Mesodermal cell (in vitro differentiated cells): ENCODE measurements at regions not wholly inside any gene's neighbourhood (a gene's known extent, or its start where the extent isn't known, plus 50 kb on each side); places are given as distances from the start of the nearest gene placed in this dataset.

Experiments
- H3K27ac ChIP-seq: 2 replicates; pipeline ENCODE4 v1.7.0; 2013; ENCODE audit warnings: mild to moderate bottlenecking, low read depth, low read length, moderate library complexity; ENCODE audit not compliant: severe bottlenecking
- H3K36me3 ChIP-seq: 2 replicates; pipeline ENCODE4 v1.7.1; 2013; ENCODE audit warnings: mild to moderate bottlenecking, low read length, moderate library complexity; ENCODE audit not compliant: control insufficient read depth, insufficient read depth
- H3K4me1 ChIP-seq: one replicate; pipeline ENCODE4 v1.7.1; 2013; ENCODE audit warnings: mild to moderate bottlenecking, low read length; ENCODE audit not compliant: insufficient read depth, control insufficient read depth, poor library complexity, severe bottlenecking
- H3K4me3 ChIP-seq: 2 replicates; pipeline ENCODE4 v1.7.0; 2013; ENCODE audit warnings: low read length, control low read depth, mild to moderate bottlenecking; ENCODE audit not compliant: insufficient read depth, poor library complexity, severe bottlenecking; ENCODE audit errors: extremely low read depth
- H3K9me3 ChIP-seq: 2 replicates; pipeline ENCODE4 v1.7.1; 2013; ENCODE audit warnings: mild to moderate bottlenecking, low read length, moderate library complexity; ENCODE audit not compliant: control insufficient read depth
- WGBS, 2 experiments: methylation state at CpG; one replicate each; pipeline ENCODE4 v1.1.5; 2013; ENCODE audit warnings: missing lambda C conversion rate in 2 of 2; ENCODE audit not compliant: insufficient coverage in 2 of 2; 5-methylcytosine and 5-hydroxymethylcytosine counted together

DNA sequence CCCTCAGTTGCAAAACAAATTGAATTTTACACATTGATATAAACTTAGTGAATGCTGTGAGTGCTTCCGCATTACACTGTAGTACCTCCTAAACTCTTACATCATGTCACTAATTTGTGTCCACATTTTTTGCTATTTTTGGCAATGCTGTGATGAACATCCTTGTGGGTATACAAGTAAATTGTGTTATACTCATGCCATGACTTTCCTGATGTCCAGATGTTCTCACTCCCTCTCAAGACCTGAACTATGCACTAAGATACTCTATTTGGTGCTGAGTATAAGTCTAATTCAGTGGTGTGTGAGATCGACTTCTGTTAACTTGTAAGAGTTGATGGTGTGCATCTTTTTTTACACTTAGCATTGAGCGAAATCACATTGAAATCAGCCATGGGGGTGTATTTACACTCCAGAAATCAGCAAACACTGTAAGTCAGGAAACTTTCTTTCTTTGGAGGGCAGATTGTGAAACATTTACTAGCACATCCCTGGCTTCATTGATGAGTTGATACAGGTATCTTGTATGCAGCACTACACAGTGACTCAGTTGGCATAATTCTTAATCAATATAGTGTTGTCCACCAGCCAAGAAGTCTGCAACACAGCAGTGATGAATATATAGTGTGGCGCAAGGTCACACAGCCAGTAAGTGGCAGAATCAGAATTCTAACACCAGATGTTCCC lies 228.1 kb upstream of the RORA start:
- no peak overlapping the region for H3K4me3 ChIP-seq
- WGBS, 2 experiments = 80% methylated on average over 2 of the region's 4 CpGs; no CpG with 5 or more reads in 1 of the 2 experiments
- no peaks in the 10 kb centered on the region for H3K9me3 ChIP-seq
- H3K36me3 ChIP-seq = no peaks in the 10 kb centered on the region
- no peak overlapping the region for H3K27ac ChIP-seq
- peaks cover 6% of the 10 kb centered on the region for H3K4me1 ChIP-seq

GRCh38 chr15:61449186-61449702 lies 220.1 kb upstream of the RORA start:
- no peak overlapping the region for H3K4me3 ChIP-seq
- H3K9me3 ChIP-seq = no peaks in the 10 kb centered on the region
- H3K27ac ChIP-seq = no peak overlapping the region
- H3K36me3 ChIP-seq = no peaks in the 10 kb centered on the region
- no peaks in the 10 kb centered on the region for H3K4me1 ChIP-seq

DNA sequence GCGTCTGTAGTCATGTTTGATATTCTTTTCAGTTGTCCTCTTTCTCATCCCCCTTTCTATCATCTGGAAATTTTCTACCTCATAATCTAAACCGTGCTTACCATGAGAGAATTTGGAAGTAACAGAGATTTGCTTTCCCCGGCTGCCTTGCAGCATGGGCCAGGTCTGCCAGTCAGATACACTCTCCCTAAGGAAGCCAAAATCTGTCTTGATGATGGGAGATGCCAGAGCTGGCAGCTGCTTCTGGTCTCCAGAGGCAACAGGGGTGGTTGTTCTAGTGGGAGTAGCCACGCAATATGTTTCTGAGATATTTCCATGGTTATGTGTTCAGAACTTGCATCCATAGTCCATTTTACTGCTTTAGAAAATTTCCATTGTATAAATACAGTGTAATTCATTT lies 218.9 kb upstream of the RORA start:
- WGBS, 2 experiments = no CpG with 5 or more reads among the region's 4 CpGs
- H3K36me3 ChIP-seq = no peaks in the 10 kb centered on the region
- H3K27ac ChIP-seq = no peak overlapping the region
- H3K9me3 ChIP-seq = no peaks in the 10 kb centered on the region
- no peak overlapping the region for H3K4me3 ChIP-seq
- no peaks in the 10 kb centered on the region for H3K4me1 ChIP-seq

- Histone ChIP-seq H3K27ac (no peak overlapping the region), H3K4me1 (no peaks in the 10 kb centered on the region), H3K9me3 (no peaks in the 10 kb centered on the region), H3K36me3 (no peaks in the 10 kb centered on the region), H3K4me3 (no peak overlapping the region)
- WGBS, 2 experiments = 82 to 94% methylated on average over 2 of the region's 2 CpGs
Measured at GRCh38 chr15:61444585-61444984, 215.5 kb upstream of the RORA start.

GRCh38 chr15:61442821-61443220 lies 213.7 kb upstream of the RORA start:
- no CpG with 5 or more reads among the region's 1 CpG for WGBS, 2 experiments
- Histone ChIP-seq H3K27ac (no peak overlapping the region), H3K4me3 (no peak overlapping the region), H3K9me3 (no peaks in the 10 kb centered on the region), H3K4me1 (no peaks in the 10 kb centered on the region), H3K36me3 (no peaks in the 10 kb centered on the region)

DNA sequence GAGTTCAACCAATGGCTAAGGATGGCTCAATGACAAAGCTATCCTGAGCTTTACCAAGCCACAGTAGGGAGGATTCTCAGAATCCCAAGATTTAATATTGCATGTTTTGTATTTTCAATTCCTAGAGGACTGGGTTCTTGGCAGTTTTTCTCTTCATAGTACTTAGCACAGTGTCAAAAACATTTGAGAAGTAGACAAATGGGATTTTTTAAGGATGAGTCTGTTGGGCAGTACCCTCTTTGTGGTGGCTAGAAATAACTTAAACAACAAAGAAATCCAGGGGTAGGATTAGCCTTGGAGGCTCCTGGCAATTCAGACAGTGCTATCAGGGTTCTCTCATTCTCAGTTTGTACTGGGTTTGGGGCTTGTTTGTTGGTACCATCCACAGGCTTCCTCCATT lies 212.8 kb upstream of the RORA start:
- Histone ChIP-seq H3K4me1 (no peaks in the 10 kb centered on the region), H3K36me3 (no peaks in the 10 kb centered on the region), H3K9me3 (no peaks in the 10 kb centered on the region), H3K27ac (no peak overlapping the region), H3K4me3 (no peak overlapping the region)

DNA sequence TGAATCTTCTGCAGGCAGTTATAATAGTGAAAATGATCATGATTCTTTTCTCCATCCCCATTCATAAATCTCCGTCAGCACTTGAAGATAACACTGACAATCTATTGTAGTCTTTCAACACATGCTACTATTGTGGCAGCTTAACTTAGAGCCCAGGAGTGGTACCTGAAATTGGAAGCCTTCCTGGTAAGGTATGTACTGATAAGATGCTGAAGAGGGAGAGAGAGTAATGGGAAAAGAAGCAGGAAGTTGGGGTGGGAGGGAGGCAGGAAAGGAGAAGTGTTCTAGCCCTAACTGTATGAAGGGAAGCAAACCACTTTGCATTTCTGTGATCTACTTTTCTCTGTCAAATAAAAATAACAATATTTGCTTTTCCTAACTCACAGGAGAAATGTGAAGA lies 197.4 kb upstream of the RORA start:
- Histone ChIP-seq H3K27ac (no peak overlapping the region), H3K4me1 (no peaks in the 10 kb centered on the region), H3K9me3 (no peaks in the 10 kb centered on the region), H3K36me3 (no peaks in the 10 kb centered on the region), H3K4me3 (no peak overlapping the region)
- WGBS, 2 experiments = 50% methylated on average over 1 of the region's 1 CpG; no CpG with 5 or more reads in 1 of the 2 experiments

GRCh38 chr15:61425934-61426333 lies 196.8 kb upstream of the RORA start:
- H3K4me1 ChIP-seq = no peaks in the 10 kb centered on the region
- H3K27ac ChIP-seq = no peak overlapping the region
- no CpG with 5 or more reads among the region's 1 CpG for WGBS, 2 experiments
- no peaks in the 10 kb centered on the region for H3K9me3 ChIP-seq
- H3K4me3 ChIP-seq = no peak overlapping the region
- no peaks in the 10 kb centered on the region for H3K36me3 ChIP-seq

DNA sequence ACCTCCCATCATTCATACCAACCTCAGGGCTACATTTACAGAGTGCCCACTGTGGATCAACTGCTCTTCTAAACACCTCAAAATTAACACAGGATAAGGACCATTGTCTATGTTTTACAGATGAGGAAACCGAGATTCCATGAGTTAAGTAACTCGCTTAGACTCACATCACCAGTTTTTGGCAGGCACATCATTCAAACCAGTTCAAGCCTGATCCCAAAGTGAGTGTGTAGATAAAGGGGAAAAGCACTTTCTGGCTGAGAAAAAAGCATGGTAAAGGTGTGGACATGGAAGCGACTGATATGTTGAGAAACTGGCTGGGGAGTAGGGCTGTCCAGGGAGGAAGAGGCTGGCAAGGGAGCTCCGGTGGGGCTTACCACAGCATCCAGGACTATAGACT lies 193.7 kb upstream of the RORA start:
- no peaks in the 10 kb centered on the region for H3K9me3 ChIP-seq
- no peaks in the 10 kb centered on the region for H3K4me1 ChIP-seq
- H3K27ac ChIP-seq = no peak overlapping the region

DNA sequence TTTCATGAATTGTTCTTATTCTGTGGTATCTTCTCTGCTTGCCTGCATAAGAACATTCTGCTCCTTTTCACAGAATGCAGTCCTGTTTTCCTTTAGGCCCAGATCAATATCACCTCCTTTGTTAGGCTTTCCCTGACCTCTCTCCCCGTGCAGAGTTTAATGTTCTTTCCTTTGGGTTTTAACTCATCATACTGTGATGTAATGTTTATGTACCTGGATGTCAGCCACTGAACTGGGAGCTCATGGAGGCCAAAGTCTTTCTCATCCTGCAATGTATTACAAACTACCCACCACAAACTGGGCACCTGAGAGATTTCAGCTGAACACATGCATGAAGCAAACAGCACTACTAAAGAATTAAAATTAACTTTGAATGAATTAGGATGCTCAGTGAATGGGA lies 192.8 kb upstream of the RORA start:
- Histone ChIP-seq H3K4me3 (no peak overlapping the region), H3K36me3 (no peaks in the 10 kb centered on the region), H3K27ac (no peak overlapping the region), H3K4me1 (no peaks in the 10 kb centered on the region), H3K9me3 (no peaks in the 10 kb centered on the region)
- WGBS, 2 experiments = no CpG with 5 or more reads among the region's 1 CpG

More for the DNA sequence above, 193.7 kb upstream of the RORA start:
- H3K4me3 ChIP-seq = no peak overlapping the region
- no peaks in the 10 kb centered on the region for H3K36me3 ChIP-seq
- WGBS, 2 experiments = 92 to 100% methylated on average over 1 to 2 of the region's 4 CpGs

GRCh38 chr15:61421470-61421869 lies 192.4 kb upstream of the RORA start:
- Histone ChIP-seq H3K27ac (no peak overlapping the region), H3K9me3 (no peaks in the 10 kb centered on the region), H3K36me3 (no peaks in the 10 kb centered on the region), H3K4me3 (no peak overlapping the region), H3K4me1 (no peaks in the 10 kb centered on the region)
- WGBS, 2 experiments = no CpG with 5 or more reads among the region's 2 CpGs
